A673 (cell line): ENCODE measurements at regions not wholly inside any gene's neighbourhood (a gene's known extent, or its start where the extent isn't known, plus 50 kb on each side); places are given as distances from the start of the nearest gene placed in this dataset.

Experiments used
- CTCF ChIP-seq: fragments of 300-800, 200-600 bp; sonication (generic); conservative IDR thresholded peaks from 2 replicates; pipeline ENCODE4 v1.5.1; 2017; ENCODE audit warnings: low read depth, mild to moderate bottlenecking, antibody characterized with exemption, low read length, moderate library complexity, mixed read lengths
- EZH2 ChIP-seq: fragments of 200-600 bp; sonication (generic); IDR thresholded peaks from 2 replicates; pipeline ENCODE4 v1.6.1; 2017; ENCODE audit warnings: borderline replicate concordance, low read depth, mild to moderate bottlenecking, mixed read lengths, antibody characterized with exemption, low read length; ENCODE audit not compliant: poor library complexity, severe bottlenecking

GRCh38 chr2:66874411-66874810 is 439.5 kb downstream of the MEIS1 start:
- 0 out of 2 replicates have a peak, but pooled peaks have one; percentile 13 for TF ChIP-seq CTCF
- no peak for TF ChIP-seq EZH2
